ENCODE measurements at regions not wholly inside any gene's neighbourhood (a gene's known extent, or its start where the extent isn't known, plus 50 kb on each side); places are given as distances from the start of the nearest gene placed in this dataset.

DNA sequence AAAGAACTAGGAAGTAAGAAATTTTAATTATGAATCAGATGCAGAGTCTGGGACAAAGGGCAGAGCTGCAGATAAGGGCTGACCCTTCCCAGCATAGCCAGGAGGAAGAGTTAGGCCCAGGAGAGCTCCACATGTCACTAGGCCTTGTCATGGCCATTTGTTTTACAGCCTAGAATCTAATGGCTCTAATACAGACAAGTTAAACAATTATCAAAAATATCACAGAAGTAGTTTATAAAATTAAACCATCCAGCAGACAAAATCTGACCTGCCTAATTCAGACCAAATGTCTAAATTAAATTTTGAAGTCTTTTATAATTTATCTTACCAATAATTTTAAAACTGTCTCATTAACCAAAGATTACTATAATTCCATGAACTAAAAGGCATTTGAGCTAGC lies 1369.5 kb downstream of the CDH11 start:
- no peaks in the 10 kb centered on the region for H3K9me3 ChIP-seq
- no peak for TF ChIP-seq POLR2A (IDR thresholded peaks at IDR 0.05)
- TF ChIP-seq, protein P1, sequence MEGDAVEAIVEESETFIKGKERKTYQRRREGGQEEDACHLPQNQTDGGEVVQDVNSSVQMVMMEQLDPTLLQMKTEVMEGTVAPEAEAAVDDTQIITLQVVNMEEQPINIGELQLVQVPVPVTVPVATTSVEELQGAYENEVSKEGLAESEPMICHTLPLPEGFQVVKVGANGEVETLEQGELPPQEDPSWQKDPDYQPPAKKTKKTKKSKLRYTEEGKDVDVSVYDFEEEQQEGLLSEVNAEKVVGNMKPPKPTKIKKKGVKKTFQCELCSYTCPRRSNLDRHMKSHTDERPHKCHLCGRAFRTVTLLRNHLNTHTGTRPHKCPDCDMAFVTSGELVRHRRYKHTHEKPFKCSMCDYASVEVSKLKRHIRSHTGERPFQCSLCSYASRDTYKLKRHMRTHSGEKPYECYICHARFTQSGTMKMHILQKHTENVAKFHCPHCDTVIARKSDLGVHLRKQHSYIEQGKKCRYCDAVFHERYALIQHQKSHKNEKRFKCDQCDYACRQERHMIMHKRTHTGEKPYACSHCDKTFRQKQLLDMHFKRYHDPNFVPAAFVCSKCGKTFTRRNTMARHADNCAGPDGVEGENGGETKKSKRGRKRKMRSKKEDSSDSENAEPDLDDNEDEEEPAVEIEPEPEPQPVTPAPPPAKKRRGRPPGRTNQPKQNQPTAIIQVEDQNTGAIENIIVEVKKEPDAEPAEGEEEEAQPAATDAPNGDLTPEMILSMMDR (IDR thresholded peaks at IDR 0.05) = no peak
- intact Hi-C loops (cut with DNase I; ENCODE audit: low total_unique reads) = no loop called here

DNA sequence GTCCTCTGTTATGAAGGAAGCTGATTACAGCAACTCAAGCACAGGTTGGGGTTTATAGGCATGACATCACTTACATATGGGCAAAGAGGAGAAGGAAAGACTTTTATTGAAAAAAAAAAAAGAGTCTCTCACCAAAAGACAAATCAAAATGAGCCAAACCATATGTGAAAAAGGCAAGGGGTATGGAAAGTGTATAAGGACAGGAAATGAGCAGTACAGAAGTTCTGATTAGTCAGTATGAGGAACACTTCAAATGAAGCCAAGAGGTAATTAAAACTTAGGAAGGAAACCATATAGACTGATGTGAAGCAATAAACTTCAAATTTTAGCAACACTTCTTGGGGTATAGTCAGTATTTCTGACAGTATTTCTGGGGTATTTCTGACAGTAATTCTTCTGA lies 1372.6 kb downstream of the CDH11 start:
- Histone ChIP-seq H3K27me3 (no peaks in the 10 kb centered on the region), H3K9me3 (no peaks in the 10 kb centered on the region), H3K36me3 (no peaks in the 10 kb centered on the region), H3K4me3 (no peak overlapping the region), H3K27ac (no peak overlapping the region), H3K4me1 (no peaks in the 10 kb centered on the region)
- TF ChIP-seq, protein P1 (IDR thresholded peaks at IDR 0.05) = no peak
- intact Hi-C loops (cut with DNase I; ENCODE audit: low total_unique reads) = no loop called here
- no peak for DNase-seq

More for the DNA sequence above, 1369.5 kb downstream of the CDH11 start:
- Histone ChIP-seq H3K4me1 (no peaks in the 10 kb centered on the region), H3K27me3 (no peaks in the 10 kb centered on the region), H3K36me3 (no peaks in the 10 kb centered on the region), H3K4me3 (no peak overlapping the region), H3K27ac (no peak overlapping the region)
- DNase-seq = no peak

DNA sequence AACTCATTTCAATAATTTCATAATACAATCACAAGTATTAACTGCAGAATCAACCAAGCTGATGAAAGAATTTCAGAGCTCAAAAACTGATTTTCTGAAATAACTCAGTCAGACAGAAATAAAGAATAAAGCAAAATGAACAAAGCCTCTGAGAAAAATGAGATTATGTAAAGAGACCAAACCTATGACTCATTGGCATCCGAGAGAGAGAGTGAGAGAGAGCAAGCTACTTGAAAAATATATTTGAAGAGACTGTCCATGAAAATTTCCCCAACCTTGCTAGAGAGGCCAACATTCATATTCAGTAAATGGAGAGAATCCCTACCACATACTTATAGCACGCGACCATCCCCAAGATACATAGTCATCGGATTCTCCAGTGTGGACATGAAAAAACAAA lies 1376.4 kb downstream of the CDH11 start:
- no peak for DNase-seq
- H3K27me3 ChIP-seq = no peaks in the 10 kb centered on the region
- H3K4me1 ChIP-seq = no peaks in the 10 kb centered on the region
- no peaks in the 10 kb centered on the region for H3K9me3 ChIP-seq
- no peaks in the 10 kb centered on the region for H3K36me3 ChIP-seq
- intact Hi-C loops (cut with DNase I; ENCODE audit: low total_unique reads) = no loop called here
- no peak overlapping the region for H3K27ac ChIP-seq
- TF ChIP-seq POLR2A (IDR thresholded peaks at IDR 0.05) = no peak
- TF ChIP-seq, protein P1 (IDR thresholded peaks at IDR 0.05) = no peak
- H3K4me3 ChIP-seq = no peak overlapping the region

DNA sequence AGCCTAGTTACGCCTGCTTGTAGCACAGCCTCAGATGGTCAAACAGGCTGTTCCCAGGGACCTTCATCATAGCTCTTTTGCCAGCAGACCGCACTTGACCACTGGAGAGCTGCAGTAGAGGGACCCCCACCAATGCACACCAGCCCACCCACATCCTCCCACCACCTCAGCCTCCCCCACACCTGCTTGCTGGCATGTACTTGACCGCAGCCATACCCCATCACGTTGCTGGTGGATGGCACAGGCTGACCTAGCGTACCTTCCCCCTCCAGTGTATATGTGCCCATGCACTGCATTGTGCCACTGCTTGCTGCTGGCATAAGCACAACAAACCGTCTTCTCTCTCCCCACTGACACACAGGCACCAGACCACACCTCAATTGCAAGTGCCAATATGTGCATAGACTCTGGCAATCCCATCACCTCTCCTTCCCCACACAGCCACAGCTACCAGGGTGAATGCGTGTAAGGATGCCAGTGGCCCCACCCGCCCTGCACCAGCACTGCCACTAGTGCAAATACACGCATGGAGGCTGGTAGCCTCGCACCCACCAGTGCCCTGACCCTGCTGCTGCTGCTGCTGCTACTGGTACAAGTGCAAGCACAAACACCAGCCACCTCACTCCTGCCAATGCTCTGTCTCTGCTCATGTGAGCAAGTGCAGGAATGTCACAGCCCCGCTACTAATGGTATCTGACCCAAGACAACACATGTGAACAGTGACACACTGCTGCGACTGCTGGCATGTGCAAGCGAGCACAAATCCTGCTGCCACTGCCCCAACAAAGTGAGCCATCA lies 1377.6 kb downstream of the CDH11 start:
- TF ChIP-seq, protein P1 (IDR thresholded peaks at IDR 0.05) = no peak
- no peak for TF ChIP-seq POLR2A (IDR thresholded peaks at IDR 0.05)
- no peaks in the 10 kb centered on the region for H3K27me3 ChIP-seq
- no peaks in the 10 kb centered on the region for H3K36me3 ChIP-seq
- H3K9me3 ChIP-seq = no peaks in the 10 kb centered on the region
- no peaks in the 10 kb centered on the region for H3K4me1 ChIP-seq
- no peak for DNase-seq
- intact Hi-C loops (cut with DNase I; ENCODE audit: low total_unique reads) = no loop called here
- H3K27ac ChIP-seq = no peak overlapping the region
- no peak overlapping the region for H3K4me3 ChIP-seq

DNA sequence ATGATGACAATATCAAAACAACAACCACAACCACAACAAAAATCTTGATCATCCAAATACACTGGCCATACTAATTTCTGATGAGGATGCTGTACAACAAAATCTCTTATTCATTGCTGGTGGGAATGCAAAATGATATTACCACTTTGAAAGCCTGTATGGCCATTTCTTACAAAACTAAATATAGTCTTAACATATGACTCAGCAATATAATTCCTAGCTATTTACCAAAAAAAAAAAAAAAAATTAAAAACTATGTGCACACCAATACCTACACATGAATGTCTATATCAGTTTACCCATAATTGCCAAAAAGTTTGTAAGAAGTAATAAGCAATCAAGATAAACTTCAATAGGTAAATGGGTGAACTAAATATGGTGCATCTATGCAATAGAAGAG lies 1379.7 kb downstream of the CDH11 start:
- DNase-seq = no peak
- Histone ChIP-seq H3K36me3 (no peaks in the 10 kb centered on the region), H3K4me1 (no peaks in the 10 kb centered on the region), H3K27me3 (no peaks in the 10 kb centered on the region), H3K9me3 (no peaks in the 10 kb centered on the region), H3K4me3 (no peak overlapping the region), H3K27ac (no peak overlapping the region)
- no peak for TF ChIP-seq POLR2A (IDR thresholded peaks at IDR 0.05)
- TF ChIP-seq, protein P1 (IDR thresholded peaks at IDR 0.05) = no peak
- intact Hi-C loops (cut with DNase I; ENCODE audit: low total_unique reads) = no loop called here

Data from uterus (tissue), 3 donors.